HepG2 (cell line): ENCODE measurements at regions not wholly inside any gene's neighbourhood (a gene's known extent, or its start where the extent isn't known, plus 50 kb on each side); places are given as distances from the start of the nearest gene placed in this dataset.

Experiments
- ATAC-seq: fragments of 200-7000 bp; cut with Tn5 transposase; 3 replicates; pipeline ENCODE4 v1.9.1; 2020; ENCODE audit warnings: mild to moderate bottlenecking, moderate library complexity
- BruUV-seq: library from RNA; stranded (reverse); fragments of 400-500 nt; replicated peaks from 2 replicates; lab custom pipeline; 2021; lab: Mats Ljungman, UMichigan
- CTCF ChIA-PET: fragments of 300-600 bp; formaldehyde crosslinking; extraction: SDS; loops from one replicate; lab custom pipeline; 2021; ENCODE audit warnings: low total read pairs, inconsistent platforms, low intra/inter-chr PET ratio; lab: Yijun Ruan, JAX
- POLR2A ChIA-PET: fragments of 350-600 bp; sonication (Branson Sonifier 250); formaldehyde crosslinking; loops from one replicate; lab custom pipeline; 2020; ENCODE audit warnings: antibody characterized with exemption, inconsistent platforms; lab: Yijun Ruan, JAX
- DNase-seq: peaks from one replicate; pipeline ENCODE4 v3.0.0-alpha.2; 2015; ENCODE audit warnings: low spot score
- FAIRE-seq: peaks from 3 replicates; lab custom pipeline; 2011; peaks lifted over from hg19 to GRCh38; lab: Jason Lieb, UNC
- H2AFZ ChIP-seq: one replicate; pipeline ENCODE4 v1.6.1; 2011; ENCODE audit warnings: low read length, inconsistent platforms
- H3K27ac ChIP-seq: fragments of 300-600 bp; 3 replicates; pipeline ENCODE4 v1.8.0; 2011; ENCODE audit warnings: mixed run types, mild to moderate bottlenecking, mixed read lengths, low read length, inconsistent platforms; ENCODE audit not compliant: insufficient read depth; ENCODE audit errors: extremely low read length
- H3K27me3 ChIP-seq, 2 experiments: fragments of 200-600 bp in 1 of 2; 2 replicates in 1 of 2; 3 replicates in 1 of 2; pipeline versions ENCODE4 v1.6.0 to v1.8.0; 2011; ENCODE audit warnings: low read length in 2 of 2, mild to moderate bottlenecking in 2 of 2, moderate library complexity in 2 of 2, inconsistent platforms in 1 of 2; ENCODE audit not compliant: insufficient read depth in 2 of 2, control insufficient read depth in 1 of 2
- H3K36me3 ChIP-seq, 2 experiments: fragments of 200-600 bp in 1 of 2; replicated peaks in 1 of 2; 2 replicates in 1 of 2; 3 replicates in 1 of 2; pipeline versions ENCODE4 v1.5.1 to v1.8.0; 2011; ENCODE audit warnings: low read length in 2 of 2, inconsistent platforms in 1 of 2; ENCODE audit not compliant: insufficient read depth in 2 of 2, control insufficient read depth in 1 of 2
- H3K4me1 ChIP-seq: 2 replicates; pipeline ENCODE4 v1.5.1; 2012; ENCODE audit warnings: low read length, inconsistent platforms; ENCODE audit not compliant: insufficient read depth
- H3K4me2 ChIP-seq: 2 replicates; pipeline ENCODE4 v1.6.0; 2011; ENCODE audit warnings: low read depth, low read length, inconsistent platforms
- H3K4me3 ChIP-seq, 3 experiments: fragments of 200-600 bp in 1 of 3; sonication (generic), shearing (Covaris generic) in 1 of 3; replicated peaks in 1 of 3; 2 replicates each; pipeline ENCODE4 v1.5.1; 2011 to 2016; ENCODE audit warnings: low read length in 3 of 3, inconsistent platforms in 2 of 3, low read depth in 2 of 3, mild to moderate bottlenecking in 2 of 3, control low read depth in 1 of 3, mixed read lengths in 1 of 3; ENCODE audit not compliant: insufficient read depth in 1 of 3
- H3K79me2 ChIP-seq: one replicate; pipeline ENCODE4 v1.6.1; 2011; ENCODE audit warnings: low read length, inconsistent platforms; ENCODE audit not compliant: insufficient read depth
- H3K9ac ChIP-seq: 2 replicates; pipeline ENCODE4 v1.6.0; 2011; ENCODE audit warnings: mild to moderate bottlenecking, low read depth, low read length, inconsistent platforms; ENCODE audit not compliant: insufficient read depth
- H3K9me3 ChIP-seq: 2 replicates; pipeline ENCODE4 v1.5.1; 2012; ENCODE audit warnings: mild to moderate bottlenecking, low read length
- H4K20me1 ChIP-seq: 2 replicates; pipeline ENCODE4 v1.6.0; 2011; ENCODE audit warnings: inconsistent platforms, mild to moderate bottlenecking, low read length, moderate library complexity; ENCODE audit not compliant: insufficient read depth
- CBX1 ChIP-seq: IDR thresholded peaks from one replicate; pipeline ENCODE4 v1.6.1; 2016; ENCODE audit warnings: antibody characterized with exemption, low read depth
- CBX5 ChIP-seq: sonication (generic); formaldehyde crosslinking; IDR thresholded peaks from 2 replicates; pipeline ENCODE4 v1.4.0; 2020; ENCODE audit warnings: missing genetic modification reagents, borderline replicate concordance
- HCFC1 ChIP-seq: fragments of 150-350 bp; IDR thresholded peaks from 2 replicates; pipeline ENCODE4 v1.6.1; 2014; ENCODE audit warnings: low read depth, low read length
- MAFF ChIP-seq: IDR thresholded peaks from 2 replicates; pipeline ENCODE4 v1.6.1; 2011; ENCODE audit warnings: low read depth, low read length, improper control_type of control experiment
- NKX3-1 ChIP-seq: sonication (generic); formaldehyde crosslinking; IDR thresholded peaks from 2 replicates; pipeline ENCODE4 v1.5.0; 2020; ENCODE audit warnings: missing genetic modification reagents
- POLR2AphosphoS2 ChIP-seq: IDR thresholded peaks from 2 replicates; pipeline ENCODE4 v1.6.1; 2011; ENCODE audit warnings: low read depth, low read length, improper control_type of control experiment
- SAFB2 ChIP-seq: sonication (generic); formaldehyde crosslinking; IDR thresholded peaks from 2 replicates; pipeline ENCODE4 v1.5.1; 2020; ENCODE audit warnings: missing genetic modification reagents, low read depth, mild to moderate bottlenecking, borderline replicate concordance
- SMAD3 ChIP-seq: sonication (generic); formaldehyde crosslinking; IDR thresholded peaks from 2 replicates; pipeline ENCODE4 v1.4.0; 2020; ENCODE audit warnings: missing genetic modification reagents
- ZMYM2 ChIP-seq: sonication (generic); formaldehyde crosslinking; IDR thresholded peaks from 2 replicates; pipeline ENCODE4 v1.8.0; 2022; ENCODE audit warnings: mild to moderate bottlenecking, missing genetic modification reagents
- ZNF326 ChIP-seq: sonication (generic); formaldehyde crosslinking; IDR thresholded peaks from 2 replicates; pipeline ENCODE4 v1.4.0; 2020; ENCODE audit warnings: missing genetic modification reagents, borderline replicate concordance
- ZNF577 ChIP-seq: sonication (generic); formaldehyde crosslinking; IDR thresholded peaks from 2 replicates; pipeline ENCODE4 v1.4.0; 2020; ENCODE audit warnings: mild to moderate bottlenecking, low read depth, missing genetic modification reagents, borderline replicate concordance
- ZNF672 ChIP-seq: sonication (generic); formaldehyde crosslinking; IDR thresholded peaks from 2 replicates; pipeline ENCODE4 v1.8.1; 2022; ENCODE audit warnings: missing genetic modification reagents
- ZNF720 ChIP-seq: sonication (generic); formaldehyde crosslinking; IDR thresholded peaks from 2 replicates; pipeline ENCODE4 v1.4.0; 2020; ENCODE audit warnings: missing genetic modification reagents
- ZNF75D ChIP-seq: sonication (generic); formaldehyde crosslinking; IDR thresholded peaks from 2 replicates; pipeline ENCODE4 v1.8.1; 2023; ENCODE audit warnings: missing genetic modification reagents, mild to moderate bottlenecking, borderline replicate concordance
- ZNF878 ChIP-seq: sonication (generic); formaldehyde crosslinking; IDR thresholded peaks from 2 replicates; pipeline ENCODE4 v1.8.1; 2023; ENCODE audit warnings: mild to moderate bottlenecking, missing genetic modification reagents, moderate library complexity
- WGBS: methylation state at CpG from one replicate; pipeline ENCODE4 v1.1.6; 2017; ENCODE audit warnings: low lambda C conversion rate; 5-methylcytosine and 5-hydroxymethylcytosine counted together
- in situ Hi-C: cut with HindIII; loops from 2 replicates; pipeline ENCODE4 v1.10.0; 2017; ENCODE audit warnings: low pct_unique_long_range_greater_than_20kb; ENCODE audit not compliant: extremely low pct_ligation_motif_present
- intact Hi-C: fragments of 100-400 bp; cut with micrococcal nuclease; formaldehyde crosslinking; loops from one replicate; pipeline ENCODE4 v1.10.0; 2022; ENCODE audit not compliant: unreplicated experiment
- TF ChIP-seq, protein P1 (sequence below): sonication (generic); formaldehyde crosslinking; conservative IDR thresholded peaks from 2 replicates; pipeline ENCODE4 v1.4.0; 2020; ENCODE audit warnings: missing genetic modification reagents
- TF ChIP-seq, protein P2 (sequence below): sonication (generic); formaldehyde crosslinking; IDR thresholded peaks from 2 replicates; pipeline ENCODE4 v1.8.0; 2022; ENCODE audit warnings: mild to moderate bottlenecking, missing genetic modification reagents, moderate library complexity
- TF ChIP-seq, protein P3 (sequence below): IDR thresholded peaks from 2 replicates; pipeline ENCODE4 v1.6.1; 2016; ENCODE audit warnings: missing compliant biosample characterization, missing genetic modification reagents, borderline replicate concordance
- TF ChIP-seq, protein P4 (sequence below): sonication (generic); formaldehyde crosslinking; IDR thresholded peaks from 2 replicates; pipeline ENCODE4 v1.5.1; 2020; ENCODE audit warnings: mild to moderate bottlenecking, missing genetic modification reagents, borderline replicate concordance

DNA sequence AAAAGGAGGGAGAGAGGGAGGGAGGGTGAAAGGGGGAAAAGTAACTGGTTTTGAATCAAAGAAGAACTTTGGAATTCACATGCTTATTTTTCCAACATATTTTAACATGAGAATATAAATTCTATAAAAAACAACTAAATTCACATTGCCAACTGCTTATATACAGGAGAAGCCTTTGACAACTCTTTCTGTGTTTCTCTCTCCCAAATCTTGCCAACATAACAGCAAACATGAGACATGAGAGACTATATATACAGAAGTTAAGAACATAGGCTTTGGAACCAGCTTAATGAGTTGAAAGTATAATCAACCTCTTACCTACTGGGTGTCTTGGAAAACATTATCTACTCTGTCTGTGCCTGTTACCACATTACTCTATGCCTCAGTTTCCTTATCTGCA lies 493.3 kb downstream of the RFC3 start (continued):
- TF ChIP-seq, protein P1, sequence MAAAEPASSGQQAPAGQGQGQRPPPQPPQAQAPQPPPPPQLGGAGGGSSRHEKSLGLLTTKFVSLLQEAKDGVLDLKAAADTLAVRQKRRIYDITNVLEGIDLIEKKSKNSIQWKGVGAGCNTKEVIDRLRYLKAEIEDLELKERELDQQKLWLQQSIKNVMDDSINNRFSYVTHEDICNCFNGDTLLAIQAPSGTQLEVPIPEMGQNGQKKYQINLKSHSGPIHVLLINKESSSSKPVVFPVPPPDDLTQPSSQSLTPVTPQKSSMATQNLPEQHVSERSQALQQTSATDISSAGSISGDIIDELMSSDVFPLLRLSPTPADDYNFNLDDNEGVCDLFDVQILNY (CRISPR knock-in tag), result no peak

DNA sequence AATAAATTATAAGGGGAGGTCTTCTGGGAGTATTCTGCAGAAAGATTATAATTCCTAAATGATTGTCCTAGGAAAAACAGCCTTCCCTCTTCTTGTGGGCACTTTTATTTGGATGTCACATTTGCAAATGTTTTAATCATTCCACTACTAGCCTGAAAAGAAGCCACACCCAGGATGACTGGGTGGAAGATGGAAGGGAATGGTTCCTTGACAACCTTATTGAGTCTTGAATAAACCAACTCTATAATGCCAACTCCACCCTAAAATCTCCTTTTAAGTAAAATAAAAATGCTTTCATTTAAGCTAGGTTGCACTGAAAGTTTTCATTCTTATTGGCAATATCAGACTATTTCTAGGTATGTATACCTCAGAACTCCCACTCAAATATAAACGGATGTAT lies 494.6 kb downstream of the RFC3 start:
- H3K27ac ChIP-seq, result no peak overlapping the region
- no peaks in the 10 kb centered on the region for H3K4me1 ChIP-seq
- in situ Hi-C loops, result no loop called here
- no peaks in the 10 kb centered on the region for H3K9me3 ChIP-seq
- ChIA-PET POLR2A (no interaction called here), CTCF (no interaction called here)
- no peak overlapping the region for H3K4me3 ChIP-seq
- no peak overlapping the region for H3K4me2 ChIP-seq
- no TSS peak for BruUV-seq
- ATAC-seq (no peak), FAIRE-seq (no peak), DNase-seq (no peak)
- H2AFZ ChIP-seq, result no peak overlapping the region
- H4K20me1 ChIP-seq, result no peaks in the 10 kb centered on the region
- peaks cover 0 to 9% of the 10 kb centered on the region in 2 experiments; a peak in 3 of 5 replicates for H3K27me3 ChIP-seq
- no peak overlapping the region for H3K9ac ChIP-seq
- WGBS, result 3% methylated on average over 1 of the region's 1 CpG
- TF ChIP-seq, protein P2, sequence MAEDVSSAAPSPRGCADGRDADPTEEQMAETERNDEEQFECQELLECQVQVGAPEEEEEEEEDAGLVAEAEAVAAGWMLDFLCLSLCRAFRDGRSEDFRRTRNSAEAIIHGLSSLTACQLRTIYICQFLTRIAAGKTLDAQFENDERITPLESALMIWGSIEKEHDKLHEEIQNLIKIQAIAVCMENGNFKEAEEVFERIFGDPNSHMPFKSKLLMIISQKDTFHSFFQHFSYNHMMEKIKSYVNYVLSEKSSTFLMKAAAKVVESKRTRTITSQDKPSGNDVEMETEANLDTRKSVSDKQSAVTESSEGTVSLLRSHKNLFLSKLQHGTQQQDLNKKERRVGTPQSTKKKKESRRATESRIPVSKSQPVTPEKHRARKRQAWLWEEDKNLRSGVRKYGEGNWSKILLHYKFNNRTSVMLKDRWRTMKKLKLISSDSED, result no peak
- TF ChIP-seq ZNF720 (CRISPR knock-in tag) (no peak), HCFC1 (no peak), SMAD3 (CRISPR knock-in tag) (no peak), ZNF878 (CRISPR knock-in tag) (no peak), NKX3-1 (no peak), MAFF (no peak), ZNF326 (CRISPR knock-in tag) (no peak), ZMYM2 (CRISPR knock-in tag) (no peak), CBX5 (CRISPR knock-in tag) (no peak), CBX1 (no peak), SAFB2 (no peak), POLR2AphosphoS2 (no peak), ZNF577 (CRISPR knock-in tag) (no peak), ZNF672 (no peak), ZNF75D (no peak)
- TF ChIP-seq, protein P3, sequence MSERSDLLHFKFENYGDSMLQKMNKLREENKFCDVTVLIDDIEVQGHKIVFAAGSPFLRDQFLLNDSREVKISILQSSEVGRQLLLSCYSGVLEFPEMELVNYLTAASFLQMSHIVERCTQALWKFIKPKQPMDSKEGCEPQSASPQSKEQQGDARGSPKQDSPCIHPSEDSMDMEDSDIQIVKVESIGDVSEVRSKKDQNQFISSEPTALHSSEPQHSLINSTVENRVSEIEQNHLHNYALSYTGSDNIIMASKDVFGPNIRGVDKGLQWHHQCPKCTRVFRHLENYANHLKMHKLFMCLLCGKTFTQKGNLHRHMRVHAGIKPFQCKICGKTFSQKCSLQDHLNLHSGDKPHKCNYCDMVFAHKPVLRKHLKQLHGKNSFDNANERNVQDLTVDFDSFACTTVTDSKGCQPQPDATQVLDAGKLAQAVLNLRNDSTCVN, result no peak
- TF ChIP-seq, protein P4, sequence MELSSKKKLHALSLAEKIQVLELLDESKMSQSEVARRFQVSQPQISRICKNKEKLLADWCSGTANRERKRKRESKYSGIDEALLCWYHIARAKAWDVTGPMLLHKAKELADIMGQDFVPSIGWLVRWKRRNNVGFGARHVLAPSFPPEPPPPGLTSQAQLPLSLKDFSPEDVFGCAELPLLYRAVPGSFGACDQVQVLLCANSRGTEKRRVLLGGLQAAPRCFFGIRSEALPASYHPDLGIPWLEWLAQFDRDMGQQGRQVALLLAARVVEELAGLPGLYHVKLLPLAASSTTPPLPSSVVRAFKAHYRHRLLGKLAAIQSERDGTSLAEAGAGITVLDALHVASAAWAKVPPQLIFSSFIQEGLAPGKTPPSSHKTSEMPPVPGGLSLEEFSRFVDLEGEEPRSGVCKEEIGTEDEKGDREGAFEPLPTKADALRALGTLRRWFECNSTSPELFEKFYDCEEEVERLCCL (CRISPR knock-in tag), result no peak
- H3K79me2 ChIP-seq, result no peaks in the 10 kb centered on the region
- intact Hi-C loops, result no loop called here
- H3K36me3 ChIP-seq, result no peaks in the 10 kb centered on the region
